ENCODE measurements at regions not wholly inside any gene's neighbourhood (a gene's known extent, or its start where the extent isn't known, plus 50 kb on each side); places are given as distances from the start of the nearest gene placed in this dataset.

- no peak for TF ChIP-seq CTCF (IDR thresholded peaks at IDR 0.05)
- TF ChIP-seq EP300 (IDR thresholded peaks at IDR 0.05): no peak
- TF ChIP-seq POLR2A (IDR thresholded peaks at IDR 0.05): no peak
Measured at GRCh38 chr11:15336021-15336420, 221.3 kb downstream of the INSC start.
